Natural killer cell (primary cell): ENCODE measurements at regions not wholly inside any gene's neighbourhood (a gene's known extent, or its start where the extent isn't known, plus 50 kb on each side); places are given as distances from the start of the nearest gene placed in this dataset.
"Not testable (repeated sequence)": the region's sequence is repeated elsewhere in the genome, so short reads cannot be mapped to it uniquely, and the experiment has no call there.

Source experiments
- ATAC-seq, 3 donors: fragments of 150-1000 bp in 2 of 3; fragments of 200-7000 bp in 1 of 3; cut with Tn5 transposase; 1 replicate in 1 of 3; 2 replicates in 2 of 3; pipeline ENCODE4 v1.10.0; 2021; ENCODE audit warnings: mild to moderate bottlenecking in 2 of 3, moderate library complexity in 2 of 3
- DNase-seq, 2 donors: peaks; one replicate each; pipeline versions ENCODE4 v3.0.0 to v3.0.0-alpha.2; 2013 to 2021; ENCODE audit warnings: mixed read lengths in 1 of 2
- H3K27ac ChIP-seq: one replicate; pipeline ENCODE4 v1.5.1; 2013; ENCODE audit warnings: mild to moderate bottlenecking, low read length
- H3K27me3 ChIP-seq: one replicate; pipeline ENCODE4 v1.6.1; 2013; ENCODE audit warnings: low read length; ENCODE audit not compliant: control insufficient read depth, insufficient read depth
- H3K36me3 ChIP-seq: one replicate; pipeline ENCODE4 v1.6.1; 2013; ENCODE audit warnings: low read length; ENCODE audit not compliant: control insufficient read depth, insufficient read depth
- H3K4me1 ChIP-seq: one replicate; pipeline ENCODE4 v1.6.1; 2013; ENCODE audit warnings: low read length; ENCODE audit not compliant: control insufficient read depth, insufficient read depth
- H3K4me3 ChIP-seq: one replicate; pipeline ENCODE4 v1.5.1; 2013; ENCODE audit warnings: low read length
- H3K9me3 ChIP-seq: one replicate; pipeline ENCODE4 v1.6.1; 2013; ENCODE audit warnings: low read length; ENCODE audit not compliant: control insufficient read depth, insufficient read depth
- H3K27ac Mint-ChIP-seq, 2 donors: one replicate each; pipeline ENCODE4 v1.8.0; 2022; ENCODE audit warnings: mild to moderate bottlenecking in 2 of 2, mixed read lengths in 2 of 2, moderate library complexity in 1 of 2
- H3K27me3 Mint-ChIP-seq, 2 donors: one replicate each; pipeline ENCODE4 v1.8.0; 2022; ENCODE audit warnings: low read depth in 2 of 2, mixed read lengths in 2 of 2
- H3K36me3 Mint-ChIP-seq: one replicate; pipeline ENCODE4 v1.8.0; 2022; ENCODE audit warnings: mixed read lengths
- H3K4me1 Mint-ChIP-seq, 2 donors: one replicate each; pipeline ENCODE4 v1.8.0; 2022; ENCODE audit warnings: mixed read lengths in 2 of 2
- H3K4me3 Mint-ChIP-seq: one replicate; pipeline ENCODE4 v1.8.0; 2022; ENCODE audit warnings: mild to moderate bottlenecking, moderate library complexity, mixed read lengths
- H3K9me3 Mint-ChIP-seq, 2 donors: one replicate each; pipeline ENCODE4 v1.8.0; 2022; ENCODE audit warnings: mixed read lengths in 2 of 2
- CTCF ChIP-seq: fragments of 200-600 bp; IDR thresholded peaks from one replicate; pipeline ENCODE4 v1.8.0; 2022; ENCODE audit warnings: antibody characterized with exemption
- WGBS: methylation state at CpG from one replicate; pipeline ENCODE4 v1.1.7; 2013; ENCODE audit warnings: missing lambda C conversion rate; ENCODE audit not compliant: insufficient coverage; 5-methylcytosine and 5-hydroxymethylcytosine counted together
- intact Hi-C: fragments of 100-400 bp; cut with micrococcal nuclease; formaldehyde crosslinking; loops from one replicate; pipeline ENCODE4 v1.14.2; 2022

- Histone ChIP-seq H3K4me3 (no peak overlapping the region), H3K27me3 (no peaks in the 10 kb centered on the region), H3K27ac (no peak overlapping the region), H3K4me1 (no peaks in the 10 kb centered on the region), H3K9me3 (no peaks in the 10 kb centered on the region), H3K36me3 (no peaks in the 10 kb centered on the region)
- ATAC-seq: no peak
- TF ChIP-seq CTCF: no peak
- Mint-ChIP-seq H3K4me1 (no peaks in the 10 kb centered on the region), H3K9me3 (peaks cover 8 to 9% of the 10 kb centered on the region in 2 donors), H3K36me3 (no peaks in the 10 kb centered on the region), H3K4me3 (no peak overlapping the region), H3K27ac (no peak overlapping the region), H3K27me3 (no peaks in the 10 kb centered on the region)
- DNase-seq: no peak
- WGBS: 85% methylated on average over 3 of the region's 3 CpGs
- intact Hi-C loops: no loop called here
Observed at GRCh38 chr2:221997100-221997499, 301.7 kb downstream of the PAX3 start.

- intact Hi-C loops: no loop called here
- TF ChIP-seq CTCF: no peak
- H3K4me3 Mint-ChIP-seq: no peak overlapping the region
Observed at GRCh38 chr2:221994926-221995325, 303.9 kb downstream of the PAX3 start.

GRCh38 chr2:221984376-221984775, 314.4 kb downstream of the PAX3 start:
- H3K27me3 ChIP-seq, H3K4me1 ChIP-seq, H3K4me1 Mint-ChIP-seq, ATAC-seq, H3K27ac ChIP-seq, H3K9me3 ChIP-seq, H3K36me3 Mint-ChIP-seq, intact Hi-C loops, H3K4me3 Mint-ChIP-seq, H3K27ac Mint-ChIP-seq, DNase-seq, H3K27me3 Mint-ChIP-seq, H3K4me3 ChIP-seq, H3K36me3 ChIP-seq, H3K9me3 Mint-ChIP-seq: not testable (repeated sequence)
- 75% methylated on average over 7 of the region's 13 CpGs for WGBS

More at GRCh38 chr2:221994926-221995325, 303.9 kb downstream of the PAX3 start:
- Mint-ChIP-seq H3K27ac (no peak overlapping the region), H3K36me3 (no peaks in the 10 kb centered on the region), H3K9me3 (peaks cover 9 to 10% of the 10 kb centered on the region in 2 donors), H3K4me1 (no peaks in the 10 kb centered on the region), H3K27me3 (no peaks in the 10 kb centered on the region)
- DNase-seq (no peak), ATAC-seq (no peak)
- 91% methylated on average over 7 of the region's 7 CpGs for WGBS
- H3K4me3 ChIP-seq: no peak overlapping the region
- no peak overlapping the region for H3K27ac ChIP-seq
- no peaks in the 10 kb centered on the region for H3K9me3 ChIP-seq
- H3K27me3 ChIP-seq: no peaks in the 10 kb centered on the region
- no peaks in the 10 kb centered on the region for H3K36me3 ChIP-seq
- no peaks in the 10 kb centered on the region for H3K4me1 ChIP-seq

- no peak overlapping the region for H3K4me3 ChIP-seq
- intact Hi-C loops: no loop called here
- Mint-ChIP-seq H3K4me3 (no peak overlapping the region), H3K9me3 (peaks cover 0 to 3% of the 10 kb centered on the region in 2 donors), H3K4me1 (no peaks in the 10 kb centered on the region), H3K36me3 (no peaks in the 10 kb centered on the region), H3K27ac (no peak overlapping the region), H3K27me3 (no peaks in the 10 kb centered on the region)
- WGBS: 26% methylated on average over 4 of the region's 4 CpGs
- ATAC-seq (no peak), DNase-seq (no peak)
- H3K4me1 ChIP-seq: no peaks in the 10 kb centered on the region
- H3K27me3 ChIP-seq: no peaks in the 10 kb centered on the region
- H3K36me3 ChIP-seq: no peaks in the 10 kb centered on the region
- no peak overlapping the region for H3K27ac ChIP-seq
- no peak for TF ChIP-seq CTCF
- no peaks in the 10 kb centered on the region for H3K9me3 ChIP-seq
Observed at GRCh38 chr2:221981912-221982470, 316.8 kb downstream of the PAX3 start.
